Rectal smooth muscle tissue (tissue), 1 donor: ENCODE measurements at regions not wholly inside any gene's neighbourhood (a gene's known extent, or its start where the extent isn't known, plus 50 kb on each side); places are given as distances from the start of the nearest gene placed in this dataset.
"Not testable (repeated sequence)": the region's sequence is repeated elsewhere in the genome, so short reads cannot be mapped to it uniquely, and the experiment has no call there.

Source experiments
- H3K27ac ChIP-seq: one replicate; pipeline ENCODE4 v1.7.0; 2013; ENCODE audit warnings: low read depth, low read length, inconsistent platforms
- H3K27me3 ChIP-seq: one replicate; pipeline ENCODE4 v1.7.0; 2013; ENCODE audit warnings: low read length; ENCODE audit not compliant: control insufficient read depth, insufficient read depth
- H3K36me3 ChIP-seq: one replicate; pipeline ENCODE4 v1.7.0; 2013; ENCODE audit warnings: low read length; ENCODE audit not compliant: control insufficient read depth, insufficient read depth
- H3K4me1 ChIP-seq: one replicate; pipeline ENCODE4 v1.7.0; 2013; ENCODE audit warnings: low read length; ENCODE audit not compliant: control insufficient read depth, insufficient read depth
- H3K4me3 ChIP-seq: one replicate; pipeline ENCODE4 v1.7.0; 2013; ENCODE audit warnings: low read length
- H3K9ac ChIP-seq: one replicate; pipeline ENCODE4 v1.7.0; 2013; ENCODE audit warnings: low read length

DNA sequence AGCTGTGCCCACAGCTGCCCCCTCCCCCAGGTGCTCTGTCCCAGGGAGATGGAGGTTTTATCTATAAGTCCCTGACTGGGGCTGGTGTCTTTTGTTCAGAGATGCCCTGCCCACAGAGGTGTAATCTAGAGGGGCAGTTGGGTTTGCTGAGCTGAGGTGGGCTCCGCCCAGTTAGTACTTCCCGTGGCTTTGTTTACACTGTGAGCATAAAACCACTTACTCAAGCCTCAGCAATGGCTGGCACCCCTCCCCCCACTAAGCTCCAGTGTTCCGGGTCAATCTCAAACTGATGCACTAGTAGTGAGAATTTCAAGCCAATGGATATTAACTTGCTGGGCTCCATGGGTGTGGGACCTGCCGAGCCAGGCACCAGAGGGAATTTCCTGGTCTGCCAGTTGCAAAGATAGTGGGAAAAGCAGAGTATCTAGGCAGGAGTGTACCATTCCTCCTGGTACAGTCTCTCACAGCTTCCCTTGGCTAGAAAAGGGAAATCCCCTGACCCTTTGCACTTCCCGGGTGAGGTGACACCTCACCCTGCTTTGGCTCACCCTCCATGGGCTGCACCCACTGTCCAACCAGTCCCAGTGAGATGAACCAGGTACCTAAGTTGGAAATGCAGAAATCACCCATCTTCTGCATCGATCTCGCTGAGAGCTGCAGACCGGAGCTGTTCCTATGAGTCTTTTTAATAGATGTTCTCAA lies 509.6 kb downstream of the TMEM38B start:
- not testable (repeated sequence) for H3K36me3 ChIP-seq, H3K27me3 ChIP-seq, H3K9ac ChIP-seq, H3K4me3 ChIP-seq, H3K27ac ChIP-seq, H3K4me1 ChIP-seq

- Histone ChIP-seq H3K9ac (no peak overlapping the region), H3K4me3 (no peak overlapping the region)
These were observed 513.0 kb downstream of the TMEM38B start for GRCh38 chr9:106207298-106207697.

DNA sequence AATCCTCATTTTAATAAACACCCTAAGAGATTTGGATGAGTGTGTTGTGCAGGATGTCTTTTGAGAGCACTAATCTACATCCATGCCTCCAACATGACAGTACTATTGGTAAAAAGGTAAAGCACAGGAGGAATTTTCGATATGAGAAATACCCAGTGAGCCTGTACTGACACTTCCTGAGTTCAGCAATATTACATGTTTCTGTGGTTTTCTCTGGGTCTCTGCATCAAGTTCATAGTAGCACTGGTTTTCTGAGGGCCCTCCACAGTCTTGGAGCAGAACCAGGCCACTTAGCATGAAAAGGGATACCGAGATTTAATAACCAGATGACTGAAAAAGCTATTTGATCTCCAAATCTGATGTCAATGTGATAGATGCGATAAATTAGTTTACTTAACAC lies 524.1 kb downstream of the TMEM38B start:
- Histone ChIP-seq H3K4me1 (no peaks in the 10 kb centered on the region), H3K27me3 (no peaks in the 10 kb centered on the region), H3K9ac (no peak overlapping the region), H3K36me3 (no peaks in the 10 kb centered on the region), H3K4me3 (no peak overlapping the region), H3K27ac (no peak overlapping the region)

More at GRCh38 chr9:106207298-106207697, 513.0 kb downstream of the TMEM38B start:
- Histone ChIP-seq H3K27me3 (no peaks in the 10 kb centered on the region), H3K4me1 (no peaks in the 10 kb centered on the region), H3K36me3 (no peaks in the 10 kb centered on the region), H3K27ac (no peak overlapping the region)

GRCh38 chr9:106218854-106219253 lies 524.5 kb downstream of the TMEM38B start:
- Histone ChIP-seq H3K4me1 (no peaks in the 10 kb centered on the region), H3K36me3 (no peaks in the 10 kb centered on the region), H3K27me3 (no peaks in the 10 kb centered on the region), H3K9ac (no peak overlapping the region), H3K4me3 (no peak overlapping the region), H3K27ac (no peak overlapping the region)

DNA sequence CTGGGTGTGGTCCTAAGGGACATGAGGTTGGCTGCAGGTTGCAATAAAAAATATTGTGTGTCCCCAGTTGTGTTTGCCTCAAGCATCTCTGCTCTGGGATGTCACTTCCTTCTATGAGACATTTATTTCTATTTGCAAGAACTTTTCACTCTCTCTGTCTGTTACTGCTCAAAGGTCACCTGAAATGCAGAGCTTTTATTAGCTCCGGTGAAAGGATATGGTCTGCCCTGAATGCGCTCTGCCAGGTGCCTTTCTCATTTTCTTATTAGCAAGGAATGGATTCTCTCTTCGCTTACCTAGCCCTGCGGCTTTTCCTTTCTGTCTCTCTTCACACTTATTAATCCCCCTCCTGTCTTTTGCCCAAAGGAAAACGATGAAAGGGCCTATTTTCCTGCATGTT lies 526.1 kb downstream of the TMEM38B start:
- Histone ChIP-seq H3K36me3 (no peaks in the 10 kb centered on the region), H3K4me3 (no peak overlapping the region)

GRCh38 chr9:106228861-106229260 lies 534.5 kb downstream of the TMEM38B start:
- Histone ChIP-seq H3K36me3 (no peaks in the 10 kb centered on the region), H3K4me3 (no peak overlapping the region), H3K27ac (no peak overlapping the region), H3K9ac (no peak overlapping the region), H3K4me1 (no peaks in the 10 kb centered on the region), H3K27me3 (no peaks in the 10 kb centered on the region)

More for the DNA sequence above, 526.1 kb downstream of the TMEM38B start:
- H3K27me3 ChIP-seq: no peaks in the 10 kb centered on the region
- no peaks in the 10 kb centered on the region for H3K4me1 ChIP-seq
- H3K27ac ChIP-seq: no peak overlapping the region
- no peak overlapping the region for H3K9ac ChIP-seq

DNA sequence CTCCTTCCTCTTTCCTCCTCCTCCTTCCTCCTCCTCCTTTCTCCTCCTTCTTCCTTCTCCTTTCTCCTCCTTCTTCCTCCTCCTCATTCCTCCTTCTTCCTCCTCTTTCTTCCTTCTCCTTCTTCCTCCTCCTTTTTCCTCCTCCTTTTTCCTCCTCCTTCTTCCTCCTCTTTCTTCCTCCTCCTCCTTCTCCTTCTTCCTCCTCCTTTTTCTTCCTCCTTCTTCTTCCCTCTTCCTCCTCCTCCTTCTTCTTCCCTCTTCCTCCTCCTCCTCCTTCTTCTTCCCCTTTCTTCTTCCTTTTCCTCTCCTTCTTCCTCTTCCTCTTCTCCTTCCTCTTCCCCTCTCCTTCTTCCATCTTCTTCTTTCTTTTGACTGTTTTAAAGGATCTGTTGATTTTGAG lies 538.8 kb downstream of the TMEM38B start:
- Histone ChIP-seq H3K27ac (no peak overlapping the region), H3K4me1 (no peaks in the 10 kb centered on the region), H3K4me3 (no peak overlapping the region), H3K36me3 (no peaks in the 10 kb centered on the region), H3K27me3 (no peaks in the 10 kb centered on the region), H3K9ac (no peak overlapping the region)

DNA sequence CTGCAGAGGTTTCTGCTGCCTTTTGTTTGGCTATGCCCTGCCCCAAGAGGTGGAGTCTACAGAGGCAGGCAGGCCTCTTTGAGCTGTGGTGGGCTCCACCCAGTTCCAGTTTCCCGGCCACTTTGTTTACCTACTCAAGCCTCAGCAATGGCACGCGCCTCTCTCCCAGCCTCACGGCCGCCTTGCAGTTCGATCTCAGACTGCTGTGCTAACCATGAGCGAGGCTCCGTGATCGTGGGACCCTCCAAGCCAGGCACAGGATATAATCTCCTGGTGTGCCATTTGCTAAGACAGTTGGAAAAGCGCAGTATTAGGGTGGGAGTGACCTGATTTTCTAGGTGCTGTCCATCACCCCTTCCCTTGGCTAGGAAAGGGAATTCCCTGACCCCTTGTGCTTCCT lies 566.6 kb downstream of the TMEM38B start:
- not testable (repeated sequence) for H3K9ac ChIP-seq, H3K4me3 ChIP-seq, H3K27me3 ChIP-seq, H3K4me1 ChIP-seq, H3K36me3 ChIP-seq, H3K27ac ChIP-seq

DNA sequence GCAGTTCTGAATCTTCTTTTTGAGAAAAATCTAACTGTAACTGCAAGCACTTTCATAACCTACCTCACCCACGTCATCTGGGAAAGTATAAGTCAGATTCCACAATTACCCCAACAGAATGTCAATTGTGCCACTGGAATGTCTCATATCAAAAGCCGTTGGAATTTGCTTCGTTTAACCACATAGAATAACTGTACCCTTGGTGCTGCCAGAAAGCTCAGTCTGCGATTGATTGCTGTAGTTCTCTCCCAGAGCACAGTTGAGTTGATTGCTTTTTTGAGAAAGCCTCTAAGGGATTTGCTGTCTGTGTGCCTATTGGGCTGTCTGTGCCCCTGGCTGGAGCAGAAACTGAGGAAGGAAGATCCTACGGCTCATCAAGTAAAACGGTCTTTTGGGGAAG lies 583.6 kb downstream of the TMEM38B start:
- no peak overlapping the region for H3K9ac ChIP-seq
- no peak overlapping the region for H3K27ac ChIP-seq
- no peaks in the 10 kb centered on the region for H3K36me3 ChIP-seq
- H3K4me1 ChIP-seq: no peaks in the 10 kb centered on the region
- H3K4me3 ChIP-seq: no peak overlapping the region
- no peaks in the 10 kb centered on the region for H3K27me3 ChIP-seq

- Histone ChIP-seq H3K4me3 (no peak overlapping the region), H3K9ac (no peak overlapping the region), H3K4me1 (no peaks in the 10 kb centered on the region), H3K36me3 (no peaks in the 10 kb centered on the region), H3K27ac (no peak overlapping the region), H3K27me3 (no peaks in the 10 kb centered on the region)
These were observed 579.2 kb upstream of the ZNF462 start for GRCh38 chr9:106283769-106284168.

DNA sequence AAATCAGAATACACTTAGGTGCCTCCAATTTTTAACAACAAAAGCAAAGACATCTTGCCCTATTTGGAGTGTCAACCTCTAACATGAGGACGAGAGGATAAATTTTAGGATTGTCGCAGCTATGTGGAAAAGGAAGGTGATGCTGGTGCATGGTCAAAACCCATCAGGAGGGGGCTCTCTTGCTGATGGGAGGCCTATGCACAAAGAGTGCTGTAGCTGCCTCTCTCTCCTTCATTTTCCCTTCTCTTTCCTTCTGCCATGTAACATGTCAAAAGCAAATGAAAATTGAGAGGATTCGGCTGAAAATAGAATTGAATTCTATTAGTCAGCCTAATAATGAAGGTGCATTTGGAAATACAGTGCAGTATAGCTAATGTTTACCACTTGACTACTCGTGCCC lies 578.7 kb upstream of the ZNF462 start:
- Histone ChIP-seq H3K4me3 (no peak overlapping the region), H3K27me3 (no peaks in the 10 kb centered on the region), H3K36me3 (no peaks in the 10 kb centered on the region), H3K9ac (no peak overlapping the region), H3K27ac (no peak overlapping the region), H3K4me1 (no peaks in the 10 kb centered on the region)

DNA sequence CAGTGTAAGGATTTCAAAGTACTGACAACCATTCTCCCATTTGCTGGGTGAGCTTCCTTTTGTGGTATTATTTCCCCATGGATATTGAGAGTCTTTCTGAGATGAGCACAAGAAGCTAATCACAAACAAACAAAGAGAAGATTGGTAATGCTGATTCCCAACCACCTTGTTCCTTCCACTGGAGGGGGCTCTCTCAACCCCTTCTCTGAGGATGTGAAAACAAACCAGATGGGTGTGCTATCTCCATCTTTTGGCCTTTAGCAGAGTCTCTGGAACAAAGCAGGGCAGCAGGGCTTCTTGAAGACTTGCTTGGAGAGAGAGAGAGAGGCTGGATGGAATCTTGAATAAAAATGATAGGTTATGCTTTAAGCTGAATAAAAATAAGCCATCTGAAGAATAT lies 576.7 kb upstream of the ZNF462 start:
- H3K4me3 ChIP-seq: no peak overlapping the region
- no peak overlapping the region for H3K27ac ChIP-seq
- no peaks in the 10 kb centered on the region for H3K36me3 ChIP-seq
- no peak overlapping the region for H3K9ac ChIP-seq
- H3K4me1 ChIP-seq: no peaks in the 10 kb centered on the region
- H3K27me3 ChIP-seq: no peaks in the 10 kb centered on the region

DNA sequence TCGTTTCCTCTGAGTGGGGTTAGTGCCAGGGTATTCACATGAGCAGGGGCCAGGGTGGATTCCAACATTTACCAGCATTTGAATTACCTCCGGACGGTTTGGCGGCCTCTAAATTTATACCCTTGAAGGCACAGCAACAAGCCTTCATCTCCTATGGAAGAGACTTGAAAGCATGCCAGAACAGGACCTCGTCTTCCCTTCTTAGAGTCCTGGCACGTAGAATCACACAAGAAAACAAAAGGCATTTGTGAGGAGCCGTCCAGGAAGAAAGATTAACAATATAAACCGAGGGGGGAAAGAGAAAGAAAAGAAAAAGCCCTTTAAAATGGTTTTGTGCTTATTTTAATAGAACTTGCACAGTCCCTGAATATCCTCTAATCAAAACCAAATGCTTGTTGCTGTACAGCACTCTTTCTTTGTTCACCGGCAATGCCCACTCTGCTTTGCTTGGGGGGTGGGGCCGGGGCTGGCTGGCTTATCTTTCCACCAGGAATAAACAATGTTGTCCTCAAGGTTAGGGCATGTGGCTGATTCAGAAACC lies 575.8 kb upstream of the ZNF462 start:
- no peak overlapping the region for H3K9ac ChIP-seq
- H3K27ac ChIP-seq: no peak overlapping the region
- peak overlapping the region; percentile 37 for H3K4me3 ChIP-seq

More for the DNA sequence above, 575.8 kb upstream of the ZNF462 start:
- no peaks in the 10 kb centered on the region for H3K4me1 ChIP-seq
- no peaks in the 10 kb centered on the region for H3K27me3 ChIP-seq
- H3K36me3 ChIP-seq: no peaks in the 10 kb centered on the region
